GM19372 (cell line): ENCODE measurements at regions not wholly inside any gene's neighbourhood (a gene's known extent, or its start where the extent isn't known, plus 50 kb on each side); places are given as distances from the start of the nearest gene placed in this dataset.

Experiments
- ATAC-seq: cut with Tn5 transposase; IDR thresholded peaks from one replicate; pipeline ENCODE4 v1.9.1; 2021; ENCODE audit warnings: mild to moderate bottlenecking, low read depth, moderate library complexity; ENCODE audit not compliant: unreplicated experiment

GRCh38 chr4:74674750-74675149 lies 119.6 kb downstream of the BTC start:
- no peak for ATAC-seq

- peak; percentile 79 for ATAC-seq
Observed at GRCh38 chr4:74675673-74676279, 118.5 kb downstream of the BTC start.

GRCh38 chr4:74682567-74683359 lies 111.6 kb downstream of the BTC start:
- no peak for ATAC-seq

- ATAC-seq, result no peak
Observed at GRCh38 chr4:74692972-74693371, 101.4 kb downstream of the BTC start.
